OCI-LY7 (cell line): ENCODE measurements at regions not wholly inside any gene's neighbourhood (a gene's known extent, or its start where the extent isn't known, plus 50 kb on each side); places are given as distances from the start of the nearest gene placed in this dataset.

ENCODE experiments used
- CTCF ChIP-seq: fragments of 200-600 bp; sonication (generic); conservative IDR thresholded peaks from 2 replicates; pipeline ENCODE4 v1.5.1; 2014; ENCODE audit warnings: mild to moderate bottlenecking, antibody characterized with exemption, low read length, moderate library complexity, mixed read lengths
- EZH2phosphoT487 ChIP-seq: fragments of 200-600 bp; sonication (generic); IDR thresholded peaks from 2 replicates; pipeline ENCODE4 v1.6.1; 2018; ENCODE audit warnings: low read depth, borderline replicate concordance, mild to moderate bottlenecking, mixed run types, antibody characterized with exemption, low read length, moderate library complexity, mixed read lengths

- no peak for TF ChIP-seq CTCF
- TF ChIP-seq EZH2phosphoT487 = no peak
These were observed 141.5 kb upstream of the FGGY start for GRCh38 chr1:59155351-59155750.
